Keratinocyte (primary cell): ENCODE measurements at regions not wholly inside any gene's neighbourhood (a gene's known extent, or its start where the extent isn't known, plus 50 kb on each side); places are given as distances from the start of the nearest gene placed in this dataset.

Source experiments
- DNase-seq: peaks from one replicate; pipeline ENCODE4 v3.0.0-alpha.2; 2011; ENCODE audit warnings: low read depth, missing footprints, low spot score
- FAIRE-seq: peaks from 2 replicates; lab custom pipeline; 2011; peaks lifted over from hg19 to GRCh38; lab: Jason Lieb, UNC
- H2AFZ ChIP-seq: 2 replicates; pipeline ENCODE4 v1.6.0; 2012; ENCODE audit warnings: low read length, control low read depth, inconsistent platforms; ENCODE audit not compliant: control insufficient read depth
- H3K27ac ChIP-seq: 2 replicates; pipeline ENCODE4 v1.5.1; 2011; ENCODE audit warnings: low read length; ENCODE audit not compliant: control insufficient read depth, insufficient read depth
- H3K27me3 ChIP-seq: 3 replicates; pipeline ENCODE4 v1.6.0; 2011; ENCODE audit warnings: low read length; ENCODE audit not compliant: control insufficient read depth, insufficient read depth; ENCODE audit errors: extremely low read depth
- H3K36me3 ChIP-seq, 2 experiments: 2 replicates in 1 of 2; 3 replicates in 1 of 2; pipeline ENCODE4 v1.5.1; 2011; ENCODE audit warnings: low read length in 2 of 2, mild to moderate bottlenecking in 1 of 2; ENCODE audit not compliant: control insufficient read depth in 2 of 2, insufficient read depth in 2 of 2; ENCODE audit errors: extremely low read depth in 1 of 2
- H3K4me1 ChIP-seq: 3 replicates; pipeline ENCODE4 v1.5.1; 2011; ENCODE audit warnings: low read length; ENCODE audit not compliant: control insufficient read depth, insufficient read depth; ENCODE audit errors: extremely low read depth
- H3K4me2 ChIP-seq: 3 replicates; pipeline ENCODE4 v1.6.0; 2011; ENCODE audit warnings: low read depth, low read length; ENCODE audit not compliant: control insufficient read depth, insufficient read depth; ENCODE audit errors: extremely low read depth
- H3K4me3 ChIP-seq, 3 experiments: fragments of 200-600 bp in 1 of 3; sonication (generic) in 1 of 3; 2 replicates in 2 of 3; 3 replicates in 1 of 3; pipeline ENCODE4 v1.5.1; 2011 to 2016; ENCODE audit warnings: low read length in 3 of 3, mild to moderate bottlenecking in 3 of 3, control low read depth in 2 of 3, inconsistent platforms in 1 of 3, low read depth in 1 of 3, mixed read lengths in 1 of 3, mixed run types in 1 of 3, moderate library complexity in 1 of 3; ENCODE audit not compliant: control insufficient read depth in 2 of 3, insufficient read depth in 2 of 3; ENCODE audit errors: extremely low read depth in 1 of 3
- H3K79me2 ChIP-seq: 2 replicates; pipeline ENCODE4 v1.6.0; 2012; ENCODE audit warnings: low read length; ENCODE audit not compliant: control insufficient read depth, insufficient read depth
- H3K9ac ChIP-seq: 3 replicates; pipeline ENCODE4 v1.6.0; 2011; ENCODE audit warnings: low read length; ENCODE audit not compliant: control insufficient read depth, insufficient read depth; ENCODE audit errors: extremely low read depth
- H3K9me1 ChIP-seq: 3 replicates; pipeline ENCODE4 v1.6.0; 2011; ENCODE audit warnings: low read length; ENCODE audit not compliant: control insufficient read depth, insufficient read depth; ENCODE audit errors: extremely low read depth
- H3K9me3 ChIP-seq: 2 replicates; pipeline ENCODE4 v1.5.1; 2012; ENCODE audit warnings: low read depth, low read length; ENCODE audit not compliant: control insufficient read depth
- H4K20me1 ChIP-seq: 3 replicates; pipeline ENCODE4 v1.6.0; 2011; ENCODE audit warnings: low read length; ENCODE audit not compliant: control insufficient read depth, insufficient read depth; ENCODE audit errors: extremely low read depth
- EZH2 ChIP-seq: IDR thresholded peaks from one replicate; pipeline ENCODE4 v1.6.1; 2012; ENCODE audit warnings: inconsistent platforms, mild to moderate bottlenecking, low read length, moderate library complexity
- dilution Hi-C: fragments of 300-500 bp; cut with MboI; formaldehyde crosslinking; loops from one replicate; pipeline ENCODE4 v1.7.0; 2020; ENCODE audit warnings: low sequenced_read_pairs; ENCODE audit not compliant: extremely low pct_ligation_motif_present
- TF ChIP-seq, protein P1 (sequence below), 3 experiments: IDR thresholded peaks in 1 of 3; conservative IDR thresholded peaks in 1 of 3; optimal IDR thresholded peaks in 1 of 3; 2 replicates in 2 of 3; 3 replicates in 1 of 3; pipeline versions ENCODE3 to v1.5.1; 2011; ENCODE audit warnings: low read length in 3 of 3, mild to moderate bottlenecking in 3 of 3, moderate library complexity in 2 of 3, control low read depth in 1 of 3, inconsistent platforms in 1 of 3; ENCODE audit not compliant: insufficient read depth in 2 of 3; ENCODE audit errors: extremely low read depth in 1 of 3

DNA sequence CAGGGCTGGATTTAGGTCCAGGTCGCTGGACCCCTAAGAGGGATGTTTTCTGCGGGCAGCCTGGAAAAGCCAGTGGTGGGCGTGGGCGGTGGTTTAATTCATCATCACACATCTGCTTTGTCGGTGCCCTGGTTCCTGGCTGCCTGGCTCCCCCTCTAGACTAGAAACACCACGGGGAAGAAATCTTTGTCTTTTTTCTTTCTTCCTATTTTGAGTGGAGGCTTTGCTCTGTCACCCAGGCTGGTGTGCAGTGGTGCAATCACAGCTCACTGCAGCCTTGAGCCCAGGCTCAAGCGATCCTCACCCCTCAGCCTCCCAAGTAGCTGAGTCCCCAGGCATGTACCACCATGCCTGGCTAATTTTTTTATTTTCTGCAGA lies 86.6 kb upstream of the LINC01488 start:
- no peak overlapping the region for H3K9ac ChIP-seq
- no peak for FAIRE-seq
- TF ChIP-seq EZH2, result no peak
- TF ChIP-seq, protein P1, sequence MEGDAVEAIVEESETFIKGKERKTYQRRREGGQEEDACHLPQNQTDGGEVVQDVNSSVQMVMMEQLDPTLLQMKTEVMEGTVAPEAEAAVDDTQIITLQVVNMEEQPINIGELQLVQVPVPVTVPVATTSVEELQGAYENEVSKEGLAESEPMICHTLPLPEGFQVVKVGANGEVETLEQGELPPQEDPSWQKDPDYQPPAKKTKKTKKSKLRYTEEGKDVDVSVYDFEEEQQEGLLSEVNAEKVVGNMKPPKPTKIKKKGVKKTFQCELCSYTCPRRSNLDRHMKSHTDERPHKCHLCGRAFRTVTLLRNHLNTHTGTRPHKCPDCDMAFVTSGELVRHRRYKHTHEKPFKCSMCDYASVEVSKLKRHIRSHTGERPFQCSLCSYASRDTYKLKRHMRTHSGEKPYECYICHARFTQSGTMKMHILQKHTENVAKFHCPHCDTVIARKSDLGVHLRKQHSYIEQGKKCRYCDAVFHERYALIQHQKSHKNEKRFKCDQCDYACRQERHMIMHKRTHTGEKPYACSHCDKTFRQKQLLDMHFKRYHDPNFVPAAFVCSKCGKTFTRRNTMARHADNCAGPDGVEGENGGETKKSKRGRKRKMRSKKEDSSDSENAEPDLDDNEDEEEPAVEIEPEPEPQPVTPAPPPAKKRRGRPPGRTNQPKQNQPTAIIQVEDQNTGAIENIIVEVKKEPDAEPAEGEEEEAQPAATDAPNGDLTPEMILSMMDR (optimal IDR thresholded peaks at IDR 0.05 in 1 of 3, IDR thresholded peaks at IDR 0.05 in 1 of 3, conservative IDR thresholded peaks at IDR 0.05 in 1 of 3; ENCODE audit: extremely low read depth in 1 of 3, insufficient read depth in 2 of 3, low read length in 3 of 3), result no peak
- no peak overlapping the region for H3K27ac ChIP-seq
- H3K9me3 ChIP-seq, result no peaks in the 10 kb centered on the region
- dilution Hi-C loops, result no loop called here
- peaks cover 12% of the 10 kb centered on the region for H3K4me1 ChIP-seq
- H3K27me3 ChIP-seq, result peaks cover 6% of the 10 kb centered on the region
- H3K9me1 ChIP-seq, result no peaks in the 10 kb centered on the region
- no peaks in the 10 kb centered on the region for H3K79me2 ChIP-seq
- no peaks in the 10 kb centered on the region for H4K20me1 ChIP-seq
- no peak for DNase-seq
- no peaks in the 10 kb centered on the region for H3K36me3 ChIP-seq
- no peak overlapping the region for H2AFZ ChIP-seq
- H3K4me2 ChIP-seq, result no peak overlapping the region
- no peak overlapping the region for H3K4me3 ChIP-seq

DNA sequence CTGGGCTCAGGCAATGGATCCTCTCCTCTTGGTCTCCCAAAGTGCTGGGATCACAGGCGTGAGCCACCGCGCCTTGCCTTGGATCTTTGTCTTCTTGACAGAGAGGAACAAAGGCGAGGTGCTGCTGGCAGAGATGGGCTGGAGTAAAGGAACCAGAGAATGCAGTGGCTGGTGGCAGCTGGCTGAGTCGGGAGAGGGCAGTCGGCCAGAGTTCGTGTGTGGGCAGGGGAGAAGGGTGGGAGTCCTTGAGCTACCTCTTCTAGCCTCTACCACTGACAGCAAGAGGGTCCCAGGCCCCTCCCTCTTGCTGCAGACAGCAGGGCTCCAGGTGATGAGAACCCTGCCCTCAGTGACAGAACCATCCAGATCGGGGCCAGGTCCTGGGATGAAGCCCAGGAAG lies 86.2 kb upstream of the LINC01488 start:
- TF ChIP-seq, protein P1 (optimal IDR thresholded peaks at IDR 0.05 in 1 of 3, IDR thresholded peaks at IDR 0.05 in 1 of 3, conservative IDR thresholded peaks at IDR 0.05 in 1 of 3; ENCODE audit: extremely low read depth in 1 of 3, insufficient read depth in 2 of 3, low read length in 3 of 3), result no peak
- no peak for TF ChIP-seq EZH2
- Histone ChIP-seq H3K9me1 (no peaks in the 10 kb centered on the region), H3K27me3 (peaks cover 6% of the 10 kb centered on the region), H3K4me3 (no peak overlapping the region), H3K27ac (no peak overlapping the region), H3K79me2 (no peaks in the 10 kb centered on the region), H3K9me3 (no peaks in the 10 kb centered on the region), H4K20me1 (no peaks in the 10 kb centered on the region), H2AFZ (no peak overlapping the region), H3K4me2 (no peak overlapping the region), H3K9ac (no peak overlapping the region), H3K36me3 (no peaks in the 10 kb centered on the region), H3K4me1 (peaks cover 12% of the 10 kb centered on the region)
- no peak for DNase-seq
- no peak for FAIRE-seq
- dilution Hi-C loops, result no loop called here
